ENCODE measurements at regions not wholly inside any gene's neighbourhood (a gene's known extent, or its start where the extent isn't known, plus 50 kb on each side); places are given as distances from the start of the nearest gene placed in this dataset.
"Not testable (repeated sequence)": the region's sequence is repeated elsewhere in the genome, so short reads cannot be mapped to it uniquely, and the experiment has no call there.

GRCh38 chr7:67662804-67663203 is 666.2 kb downstream of the TYW1 start:
- Mint-ChIP-seq H3K4me3 (no peak overlapping the region), H3K27me3 (no peaks in the 10 kb centered on the region), H3K36me3 (no peaks in the 10 kb centered on the region), H3K27ac (no peak overlapping the region), H3K4me1 (no peaks in the 10 kb centered on the region), H3K9me3 (peaks cover 0 to 4% (median 2%) of the 10 kb centered on the region in 8 donors)
- Histone ChIP-seq H3K4me3 (ENCODE audit: low read length in 2 of 2) (no peak overlapping the region), H3K4me1 (ENCODE audit: insufficient read depth, low read length) (no peaks in the 10 kb centered on the region), H3K27me3 (ENCODE audit: insufficient read depth, low read length) (no peaks in the 10 kb centered on the region), H3K27ac (ENCODE audit: low read depth, low read length) (no peak overlapping the region), H3K36me3 (ENCODE audit: insufficient read depth, low read length) (no peaks in the 10 kb centered on the region), H3K9me3 (ENCODE audit: control insufficient read depth in 1 of 2, low read length in 2 of 2) (no peaks in the 10 kb centered on the region)
- intact Hi-C loops (cut with micrococcal nuclease), result no loop called here
- POLR2A ChIA-PET (ENCODE audit: partially characterized antibody), result no interaction called here
- DNase-seq, result no peak
- CTCF ChIA-PET (ENCODE audit: partially characterized antibody), result no interaction called here

DNA sequence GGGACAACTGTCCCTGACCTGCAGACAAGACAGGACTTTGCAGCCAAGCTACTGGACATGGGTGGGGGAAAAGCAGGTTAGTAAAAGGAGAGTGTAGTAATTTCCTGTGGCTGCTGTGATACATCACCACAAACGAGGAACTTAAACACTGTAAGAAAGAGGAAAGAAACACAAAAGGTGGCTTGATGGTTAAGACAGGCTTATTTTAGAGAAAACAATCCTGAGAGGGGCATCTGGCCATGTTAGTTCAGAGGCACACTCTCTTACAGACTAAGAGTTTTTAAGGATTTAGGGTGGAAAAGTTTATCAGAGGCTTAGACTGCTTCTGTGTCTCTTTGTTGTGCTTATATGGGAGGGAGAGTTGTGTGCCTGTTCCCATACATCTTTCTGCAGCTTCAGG is 667.0 kb downstream of the TYW1 start:
- Mint-ChIP-seq H3K4me1 (no peaks in the 10 kb centered on the region), H3K9me3 (peaks cover 0 to 2% (median under 1%) of the 10 kb centered on the region in 8 donors), H3K36me3 (no peaks in the 10 kb centered on the region), H3K27me3 (no peaks in the 10 kb centered on the region), H3K27ac (no peak overlapping the region), H3K4me3 (no peak overlapping the region)
- Histone ChIP-seq H3K9me3 (ENCODE audit: control insufficient read depth in 1 of 2, low read length in 2 of 2) (no peaks in the 10 kb centered on the region), H3K36me3 (ENCODE audit: insufficient read depth, low read length) (no peaks in the 10 kb centered on the region), H3K4me3 (ENCODE audit: low read length in 2 of 2) (no peak overlapping the region), H3K4me1 (ENCODE audit: insufficient read depth, low read length) (no peaks in the 10 kb centered on the region), H3K27me3 (ENCODE audit: insufficient read depth, low read length) (no peaks in the 10 kb centered on the region), H3K27ac (ENCODE audit: low read depth, low read length) (no peak overlapping the region)
- no peak for DNase-seq
- intact Hi-C loops (cut with micrococcal nuclease), result no loop called here
- POLR2A ChIA-PET (ENCODE audit: partially characterized antibody), result no interaction called here
- CTCF ChIA-PET (ENCODE audit: partially characterized antibody), result no interaction called here

DNA sequence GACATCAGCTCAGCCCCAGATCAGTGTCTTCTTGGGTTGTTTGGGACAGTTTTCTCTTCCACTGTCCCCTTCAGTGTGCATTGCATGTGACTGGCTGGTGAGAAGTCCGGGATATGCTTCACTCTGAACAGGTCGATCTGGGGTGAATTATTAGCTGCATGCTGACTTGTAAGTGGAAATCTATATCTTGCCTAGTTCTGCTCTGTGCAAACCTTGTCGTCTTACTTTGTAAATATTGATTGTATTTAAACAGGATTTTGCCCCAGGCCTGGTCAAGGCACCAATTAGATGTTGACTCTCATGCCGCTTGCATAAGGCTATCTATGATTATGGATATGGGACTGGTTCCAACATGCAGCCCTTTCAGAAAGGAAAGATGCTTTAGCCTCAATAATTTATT is 669.7 kb downstream of the TYW1 start:
- H3K36me3 ChIP-seq (ENCODE audit: insufficient read depth, low read length); POLR2A ChIA-PET (ENCODE audit: partially characterized antibody); CTCF ChIA-PET (ENCODE audit: partially characterized antibody); H3K27me3 ChIP-seq (ENCODE audit: insufficient read depth, low read length); H3K4me3 ChIP-seq (ENCODE audit: low read length in 2 of 2); DNase-seq; H3K4me3 Mint-ChIP-seq; intact Hi-C loops (cut with micrococcal nuclease); H3K4me1 ChIP-seq (ENCODE audit: insufficient read depth, low read length); H3K4me1 Mint-ChIP-seq; H3K27me3 Mint-ChIP-seq; H3K36me3 Mint-ChIP-seq; H3K27ac ChIP-seq (ENCODE audit: low read depth, low read length); H3K9me3 Mint-ChIP-seq; H3K9me3 ChIP-seq (ENCODE audit: control insufficient read depth in 1 of 2, low read length in 2 of 2); H3K27ac Mint-ChIP-seq: not testable (repeated sequence)

- Mint-ChIP-seq H3K36me3 (peaks cover 0 to 2% of the 10 kb centered on the region in 2 donors), H3K9me3 (peaks cover 3 to 25% (median 13%) of the 10 kb centered on the region in 8 donors), H3K27me3 (no peaks in the 10 kb centered on the region), H3K4me1 (no peaks in the 10 kb centered on the region), H3K27ac (no peak overlapping the region), H3K4me3 (no peak overlapping the region)
- ChIA-PET POLR2A (ENCODE audit: partially characterized antibody) (no interaction called here), CTCF (ENCODE audit: partially characterized antibody) (no interaction called here)
- no peak for DNase-seq
- intact Hi-C loops (cut with micrococcal nuclease), result no loop called here
- H3K27me3 ChIP-seq (ENCODE audit: insufficient read depth, low read length), result no peaks in the 10 kb centered on the region
- no peak overlapping the region for H3K27ac ChIP-seq (ENCODE audit: low read depth, low read length)
- H3K9me3 ChIP-seq (ENCODE audit: control insufficient read depth in 1 of 2, low read length in 2 of 2), result peaks cover 0 to 3% of the 10 kb centered on the region in 2 donors
- no peaks in the 10 kb centered on the region for H3K4me1 ChIP-seq (ENCODE audit: insufficient read depth, low read length)
- H3K36me3 ChIP-seq (ENCODE audit: insufficient read depth, low read length), result no peaks in the 10 kb centered on the region
- H3K4me3 ChIP-seq (ENCODE audit: low read length in 2 of 2), result no peak overlapping the region
These were observed 674.4 kb downstream of the TYW1 start for GRCh38 chr7:67671006-67671548.

DNA sequence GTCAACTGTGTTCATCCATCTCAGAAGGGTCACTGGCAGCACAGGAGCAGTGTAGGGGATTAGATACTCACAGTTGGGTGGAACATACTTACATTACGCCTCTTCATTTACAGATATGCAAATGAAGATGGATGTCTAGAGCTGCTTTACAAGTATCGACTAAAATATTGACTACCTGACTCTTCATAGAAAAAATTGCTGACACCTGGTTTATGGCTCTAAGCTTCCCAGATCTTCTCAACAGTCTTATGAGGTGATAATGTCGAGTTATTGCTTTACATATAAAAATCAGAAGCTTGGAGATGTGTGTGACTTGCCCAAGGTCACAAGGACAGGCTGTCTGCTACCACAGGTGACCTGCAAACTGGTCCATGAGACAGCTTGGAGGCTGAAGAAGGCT is 677.2 kb downstream of the TYW1 start:
- H3K36me3 Mint-ChIP-seq, result peaks cover 0 to 2% of the 10 kb centered on the region in 2 donors
- H3K27me3 Mint-ChIP-seq, result no peaks in the 10 kb centered on the region
- H3K27me3 ChIP-seq (ENCODE audit: insufficient read depth, low read length), result no peaks in the 10 kb centered on the region
- H3K36me3 ChIP-seq (ENCODE audit: insufficient read depth, low read length), result no peaks in the 10 kb centered on the region
- H3K4me3 ChIP-seq (ENCODE audit: low read length in 2 of 2), result no peak overlapping the region
- H3K27ac ChIP-seq (ENCODE audit: low read depth, low read length), result no peak overlapping the region
- no peak overlapping the region for H3K27ac Mint-ChIP-seq
- no peaks in the 10 kb centered on the region for H3K4me1 ChIP-seq (ENCODE audit: insufficient read depth, low read length)
- no peaks in the 10 kb centered on the region for H3K4me1 Mint-ChIP-seq
- intact Hi-C loops (cut with micrococcal nuclease), result no loop called here
- peaks cover 0 to 3% of the 10 kb centered on the region in 2 donors for H3K9me3 ChIP-seq (ENCODE audit: control insufficient read depth in 1 of 2, low read length in 2 of 2)
- CTCF ChIA-PET (ENCODE audit: partially characterized antibody), result no interaction called here
- no peak for DNase-seq
- H3K4me3 Mint-ChIP-seq, result no peak overlapping the region
- POLR2A ChIA-PET (ENCODE audit: partially characterized antibody), result no interaction called here
- peaks cover 3 to 28% (median 20%) of the 10 kb centered on the region in 8 donors for H3K9me3 Mint-ChIP-seq

GRCh38 chr7:67674862-67675261 is 678.2 kb downstream of the TYW1 start:
- H3K27me3 Mint-ChIP-seq; intact Hi-C loops (cut with micrococcal nuclease); H3K36me3 ChIP-seq (ENCODE audit: insufficient read depth, low read length); H3K4me3 ChIP-seq (ENCODE audit: low read length in 2 of 2); H3K27me3 ChIP-seq (ENCODE audit: insufficient read depth, low read length); DNase-seq; H3K36me3 Mint-ChIP-seq; H3K9me3 ChIP-seq (ENCODE audit: control insufficient read depth in 1 of 2, low read length in 2 of 2); H3K4me3 Mint-ChIP-seq; H3K4me1 Mint-ChIP-seq; H3K27ac Mint-ChIP-seq; H3K4me1 ChIP-seq (ENCODE audit: insufficient read depth, low read length); POLR2A ChIA-PET (ENCODE audit: partially characterized antibody); CTCF ChIA-PET (ENCODE audit: partially characterized antibody); H3K27ac ChIP-seq (ENCODE audit: low read depth, low read length): not testable (repeated sequence)
- H3K9me3 Mint-ChIP-seq, result peaks cover 3 to 28% (median 17%) of the 10 kb centered on the region in 8 donors

DNA sequence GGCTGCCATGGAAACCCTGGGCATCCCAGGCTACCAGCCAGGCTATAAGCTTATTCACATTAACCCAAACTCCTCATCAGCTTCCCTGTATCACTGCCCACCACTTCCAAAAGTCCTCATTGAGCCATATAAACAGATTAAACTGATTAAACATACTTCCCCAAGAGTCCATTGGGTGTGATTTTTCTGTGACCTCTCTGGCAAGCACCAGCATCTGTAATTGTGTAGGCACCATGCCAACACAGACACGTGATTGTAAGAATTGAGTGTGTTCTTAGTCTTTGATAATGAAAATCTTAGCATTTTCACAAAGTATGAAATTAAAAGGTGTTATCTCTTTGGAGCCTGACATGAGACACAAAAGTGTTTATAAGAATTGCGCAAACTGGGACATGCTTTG is 679.3 kb downstream of the TYW1 start:
- Mint-ChIP-seq H3K4me3 (no peak overlapping the region), H3K27me3 (no peaks in the 10 kb centered on the region), H3K27ac (no peak overlapping the region), H3K4me1 (no peaks in the 10 kb centered on the region), H3K36me3 (peaks cover 0 to 2% of the 10 kb centered on the region in 2 donors), H3K9me3 (peaks cover 3 to 28% (median 17%) of the 10 kb centered on the region in 8 donors)
- CTCF ChIA-PET (ENCODE audit: partially characterized antibody), result no interaction called here
- Histone ChIP-seq H3K4me1 (ENCODE audit: insufficient read depth, low read length) (no peaks in the 10 kb centered on the region), H3K27ac (ENCODE audit: low read depth, low read length) (no peak overlapping the region), H3K36me3 (ENCODE audit: insufficient read depth, low read length) (no peaks in the 10 kb centered on the region), H3K27me3 (ENCODE audit: insufficient read depth, low read length) (no peaks in the 10 kb centered on the region), H3K4me3 (ENCODE audit: low read length in 2 of 2) (no peak overlapping the region), H3K9me3 (ENCODE audit: control insufficient read depth in 1 of 2, low read length in 2 of 2) (peaks cover 0 to 3% of the 10 kb centered on the region in 2 donors)
- intact Hi-C loops (cut with micrococcal nuclease), result no loop called here
- no peak for DNase-seq
- POLR2A ChIA-PET (ENCODE audit: partially characterized antibody), result no interaction called here

DNA sequence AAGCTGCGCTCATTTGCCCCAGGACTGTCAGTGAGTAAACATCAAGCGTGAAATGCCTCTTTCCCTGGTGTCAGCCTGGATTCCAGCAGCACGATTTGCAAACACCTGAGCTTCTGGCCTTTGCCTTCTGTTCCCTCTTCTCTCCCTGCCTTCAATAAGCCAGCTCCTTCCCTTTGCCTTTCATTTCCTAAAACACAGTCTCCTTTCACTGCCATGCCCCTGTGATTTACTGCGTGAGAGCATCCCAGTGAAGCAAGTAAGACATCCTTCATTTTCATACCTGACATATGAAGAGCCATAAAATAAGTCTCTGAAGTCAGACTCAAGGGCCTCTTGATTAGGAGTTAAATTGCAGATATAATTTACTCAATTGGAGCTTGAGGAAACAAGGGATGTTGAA is 681.8 kb downstream of the TYW1 start:
- Mint-ChIP-seq H3K36me3 (peaks cover 0 to 2% of the 10 kb centered on the region in 2 donors), H3K4me1 (no peaks in the 10 kb centered on the region), H3K9me3 (peaks cover 0 to 18% (median 9%) of the 10 kb centered on the region in 8 donors), H3K4me3 (no peak overlapping the region), H3K27me3 (no peaks in the 10 kb centered on the region), H3K27ac (no peak overlapping the region)
- intact Hi-C loops (cut with micrococcal nuclease), result no loop called here
- Histone ChIP-seq H3K27me3 (ENCODE audit: insufficient read depth, low read length) (no peaks in the 10 kb centered on the region), H3K4me1 (ENCODE audit: insufficient read depth, low read length) (no peaks in the 10 kb centered on the region), H3K27ac (ENCODE audit: low read depth, low read length) (no peak overlapping the region), H3K9me3 (ENCODE audit: control insufficient read depth in 1 of 2, low read length in 2 of 2) (no peaks in the 10 kb centered on the region), H3K36me3 (ENCODE audit: insufficient read depth, low read length) (no peaks in the 10 kb centered on the region), H3K4me3 (ENCODE audit: low read length in 2 of 2) (no peak overlapping the region)
- ChIA-PET POLR2A (ENCODE audit: partially characterized antibody) (no interaction called here), CTCF (ENCODE audit: partially characterized antibody) (interaction anchor here (1.0 kb wide), 1 partner anchor 16 kb away, joined by 3 read pairs; no protein-coding TSS in a partner anchor)
- DNase-seq, result no peak
